Activated CD8-positive, alpha-beta memory T cell treated with anti-CD3 and anti-CD28 coated beads, Interleukin-2, amount 50 U/mL, for 48 hours (primary cell): ENCODE measurements at regions not wholly inside any gene's neighbourhood (a gene's known extent, or its start where the extent isn't known, plus 50 kb on each side); places are given as distances from the start of the nearest gene placed in this dataset.

Experiments used
- DNase-seq: peaks from one replicate; pipeline ENCODE4 v3.0.0-alpha.2; 2020

GRCh38 chr11:15586741-15587473 lies 472.2 kb downstream of the INSC start:
- no peak for DNase-seq

GRCh38 chr11:15589070-15589626 lies 474.4 kb downstream of the INSC start:
- no peak for DNase-seq

- DNase-seq = no peak
These were observed 475.4 kb downstream of the INSC start for GRCh38 chr11:15590132-15590531.

GRCh38 chr11:15591112-15591537 lies 476.4 kb downstream of the INSC start:
- DNase-seq = no peak

GRCh38 chr11:15594607-15595006 lies 479.9 kb downstream of the INSC start:
- no peak for DNase-seq

- no peak for DNase-seq
These were observed 484.7 kb downstream of the INSC start for GRCh38 chr11:15599376-15599775.

- no peak for DNase-seq
These were observed 487.3 kb downstream of the INSC start for GRCh38 chr11:15602047-15602446.

- no peak for DNase-seq
These were observed 488.3 kb downstream of the INSC start for GRCh38 chr11:15602785-15603567.

- no peak for DNase-seq
These were observed 490.4 kb downstream of the INSC start for GRCh38 chr11:15605094-15605493.

- no peak for DNase-seq
These were observed 492.8 kb downstream of the INSC start for GRCh38 chr11:15607361-15608036.

GRCh38 chr11:15609445-15609844 lies 494.7 kb downstream of the INSC start:
- DNase-seq = no peak

GRCh38 chr11:15610881-15611280 lies 496.2 kb downstream of the INSC start:
- no peak for DNase-seq

- no peak for DNase-seq
These were observed 498.5 kb downstream of the INSC start for GRCh38 chr11:15613251-15613650.

GRCh38 chr11:15613789-15614188 lies 499.1 kb downstream of the INSC start:
- no peak for DNase-seq

GRCh38 chr11:15615398-15616096 lies 500.8 kb downstream of the INSC start:
- no peak for DNase-seq

- no peak for DNase-seq
These were observed 501.7 kb downstream of the INSC start for GRCh38 chr11:15616130-15617105.

- no peak for DNase-seq
These were observed 502.4 kb downstream of the INSC start for GRCh38 chr11:15617126-15617525.

- DNase-seq = no peak
These were observed 503.9 kb downstream of the INSC start for GRCh38 chr11:15618583-15619032.

- DNase-seq = no peak
These were observed 506.8 kb downstream of the INSC start for GRCh38 chr11:15621565-15621964.

- DNase-seq = no peak
These were observed 507.6 kb downstream of the INSC start for GRCh38 chr11:15622231-15622890.

GRCh38 chr11:15624701-15625100 lies 510.0 kb downstream of the INSC start:
- no peak for DNase-seq
